ENCODE measurements at regions not wholly inside any gene's neighbourhood (a gene's known extent, or its start where the extent isn't known, plus 50 kb on each side); places are given as distances from the start of the nearest gene placed in this dataset.

- POLR2A ChIA-PET (ENCODE audit: unreplicated experiment), result no interaction called here
- no peak overlapping the region for H2AFZ ChIP-seq (ENCODE audit: low read length)
- DNase-seq, result no peak
These were observed 153.6 kb upstream of the TYRP1 start for GRCh38 chr9:12539580-12539975.

GRCh38 chr9:12544700-12545099, 148.5 kb upstream of the TYRP1 start:
- no peak overlapping the region for H3K9ac ChIP-seq (ENCODE audit: low read length)
- no peaks in the 10 kb centered on the region for H3K79me2 ChIP-seq (ENCODE audit: low read length)
- H3K27ac ChIP-seq (ENCODE audit: low read length), result no peak overlapping the region
- no TSS peak for BruUV-seq (replicated peaks)
- H3K9me3 ChIP-seq (ENCODE audit: low read length), result no peaks in the 10 kb centered on the region
- H3K4me1 ChIP-seq (ENCODE audit: insufficient read depth, low read length), result no peaks in the 10 kb centered on the region
- H3K4me3 ChIP-seq (ENCODE audit: low read length), result no peak overlapping the region
- H3F3A ChIP-seq (ENCODE audit: low read length, unreplicated experiment), result no peaks in the 10 kb centered on the region
- CTCF ChIA-PET, result no interaction called here
- no peak overlapping the region for H2AFZ ChIP-seq (ENCODE audit: low read length)
- H3K27me3 ChIP-seq (ENCODE audit: low read length), result no peaks in the 10 kb centered on the region
- DNase-seq (no peak), ATAC-seq (no peak)
- POLR2A ChIA-PET (ENCODE audit: unreplicated experiment), result no interaction called here
- TF ChIP-seq EZH2 (IDR thresholded peaks at IDR 0.05; ENCODE audit: low read length, unreplicated experiment) (no peak), EZH2phosphoT487 (IDR thresholded peaks at IDR 0.05; ENCODE audit: borderline replicate concordance, low read length) (no peak), CTCF (conservative IDR thresholded peaks at IDR 0.05; ENCODE audit: low read depth, low read length) (no peak)
- H4K20me1 ChIP-seq (ENCODE audit: low read length), result no peaks in the 10 kb centered on the region
- H3K9me2 ChIP-seq (replicated peaks; ENCODE audit: low read length), result no peaks in the 10 kb centered on the region
- no peak overlapping the region for H3K4me2 ChIP-seq (ENCODE audit: low read length)
- H3K36me3 ChIP-seq (ENCODE audit: low read depth, low read length), result no peaks in the 10 kb centered on the region
- intact Hi-C loops (cut with micrococcal nuclease), result no loop called here

More at GRCh38 chr9:12539580-12539975, 153.6 kb upstream of the TYRP1 start:
- no peaks in the 10 kb centered on the region for H3K9me3 ChIP-seq (ENCODE audit: low read length)
- H3K9ac ChIP-seq (ENCODE audit: low read length), result no peak overlapping the region
- H4K20me1 ChIP-seq (ENCODE audit: low read length), result no peaks in the 10 kb centered on the region
- peaks cover 6% of the 10 kb centered on the region; the same call in 1 of the 2 replicates for H3K27me3 ChIP-seq (ENCODE audit: low read length)
- H3K4me2 ChIP-seq (ENCODE audit: low read length), result no peak overlapping the region
- no peaks in the 10 kb centered on the region for H3K36me3 ChIP-seq (ENCODE audit: low read depth, low read length)
- H3K4me1 ChIP-seq (ENCODE audit: insufficient read depth, low read length), result no peaks in the 10 kb centered on the region
- no peak overlapping the region for H3K4me3 ChIP-seq (ENCODE audit: low read length)
- no peaks in the 10 kb centered on the region for H3F3A ChIP-seq (ENCODE audit: low read length, unreplicated experiment)
- no peaks in the 10 kb centered on the region for H3K79me2 ChIP-seq (ENCODE audit: low read length)
- H3K27ac ChIP-seq (ENCODE audit: low read length), result no peak overlapping the region
- H3K9me2 ChIP-seq (replicated peaks; ENCODE audit: low read length), result no peaks in the 10 kb centered on the region
- CTCF ChIA-PET, result no interaction called here
- no peak for ATAC-seq
- BruUV-seq (replicated peaks), result no TSS peak
- TF ChIP-seq EZH2 (IDR thresholded peaks at IDR 0.05; ENCODE audit: low read length, unreplicated experiment) (no peak), CTCF (conservative IDR thresholded peaks at IDR 0.05; ENCODE audit: low read depth, low read length) (no peak), EZH2phosphoT487 (IDR thresholded peaks at IDR 0.05; ENCODE audit: borderline replicate concordance, low read length) (no peak)
- intact Hi-C loops (cut with micrococcal nuclease), result no loop called here

GRCh38 chr9:12554636-12555035, 138.5 kb upstream of the TYRP1 start:
- Histone ChIP-seq H3K9me3 (ENCODE audit: low read length) (no peaks in the 10 kb centered on the region), H3F3A (ENCODE audit: low read length, unreplicated experiment) (no peaks in the 10 kb centered on the region), H3K27me3 (ENCODE audit: low read length) (no peaks in the 10 kb centered on the region), H3K36me3 (ENCODE audit: low read depth, low read length) (no peaks in the 10 kb centered on the region), H3K79me2 (ENCODE audit: low read length) (no peaks in the 10 kb centered on the region), H3K27ac (ENCODE audit: low read length) (no peak overlapping the region), H3K4me2 (ENCODE audit: low read length) (no peak overlapping the region), H3K4me3 (ENCODE audit: low read length) (no peak overlapping the region), H2AFZ (ENCODE audit: low read length) (no peak overlapping the region), H3K4me1 (ENCODE audit: insufficient read depth, low read length) (no peaks in the 10 kb centered on the region), H3K9me2 (replicated peaks; ENCODE audit: low read length) (no peaks in the 10 kb centered on the region), H3K9ac (ENCODE audit: low read length) (no peak overlapping the region), H4K20me1 (ENCODE audit: low read length) (no peaks in the 10 kb centered on the region)
- POLR2A ChIA-PET (ENCODE audit: unreplicated experiment), result no interaction called here
- intact Hi-C loops (cut with micrococcal nuclease), result loop anchor here (2.0 kb wide), 1 partner anchor 86 kb away; no protein-coding TSS in a partner anchor
- DNase-seq (peak; percentile 25), ATAC-seq (peak; percentile 35; the same call in 1 of the 2 replicates)
- TF ChIP-seq CTCF (conservative IDR thresholded peaks at IDR 0.05; ENCODE audit: low read depth, low read length), result peak; percentile 49; the same call in 1 of the 2 replicates
- TF ChIP-seq EZH2phosphoT487 (IDR thresholded peaks at IDR 0.05; ENCODE audit: borderline replicate concordance, low read length), result no peak
- no peak for TF ChIP-seq EZH2 (IDR thresholded peaks at IDR 0.05; ENCODE audit: low read length, unreplicated experiment)
- CTCF ChIA-PET, result interaction anchor here (2.0 kb wide), 1 partner anchor 85 kb away, joined by 9 read pairs; no protein-coding TSS in a partner anchor
- no TSS peak for BruUV-seq (replicated peaks)
